Esophagus mucosa (tissue), 1 donor: ENCODE measurements at regions not wholly inside any gene's neighbourhood (a gene's known extent, or its start where the extent isn't known, plus 50 kb on each side); places are given as distances from the start of the nearest gene placed in this dataset.
A peak's percentile ranks its signal among the peaks of the same experiment; 100 is the strongest.
"Not testable (repeated sequence)": the region's sequence is repeated elsewhere in the genome, so short reads cannot be mapped to it uniquely, and the experiment has no call there.

Experiments
- ATAC-seq: fragments of 200-7000 bp; cut with Tn5 transposase; one replicate; pipeline ENCODE4 v1.9.1; 2020
- donor health status: DM: yes; HTN: yes; CAD: no.

- ATAC-seq = not testable (repeated sequence)
Measured at GRCh38 chr9:85792057-85792456, 50.3 kb upstream of the AGTPBP1 start.

DNA sequence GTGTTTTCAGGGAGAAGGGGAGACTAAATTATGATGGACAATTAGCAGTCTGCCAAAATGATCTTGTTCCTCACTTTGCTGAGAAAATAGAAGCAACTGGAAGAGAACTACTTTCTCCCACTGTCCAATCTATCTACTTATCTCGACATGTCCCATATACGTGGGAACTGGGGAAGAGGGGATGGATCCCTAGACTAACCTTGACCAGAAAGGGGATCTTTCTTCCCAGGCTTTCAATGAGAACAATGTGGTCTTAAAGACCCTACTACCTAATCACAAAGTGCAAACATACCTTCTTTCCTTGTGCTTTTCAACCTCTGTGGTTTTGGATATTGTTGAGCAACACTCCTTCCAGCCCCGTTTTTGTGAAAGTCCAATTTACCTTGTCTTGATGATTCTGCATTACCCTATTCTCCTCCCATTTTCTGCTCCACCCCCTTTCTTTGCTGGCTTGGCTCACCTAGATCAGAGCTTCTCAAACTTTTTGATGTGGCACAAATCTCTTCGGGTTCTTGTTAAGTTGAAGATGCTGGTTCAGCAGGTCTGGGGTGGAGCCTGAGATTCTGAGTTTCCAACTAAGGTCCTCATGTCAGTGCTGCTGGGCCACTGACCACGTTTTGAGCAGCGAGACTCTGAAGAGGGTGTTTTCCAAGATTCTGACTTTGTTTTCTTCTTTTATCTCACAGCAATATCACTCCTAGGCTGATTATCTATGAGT is 61.4 kb upstream of the AGTPBP1 start:
- not testable (repeated sequence) for ATAC-seq

DNA sequence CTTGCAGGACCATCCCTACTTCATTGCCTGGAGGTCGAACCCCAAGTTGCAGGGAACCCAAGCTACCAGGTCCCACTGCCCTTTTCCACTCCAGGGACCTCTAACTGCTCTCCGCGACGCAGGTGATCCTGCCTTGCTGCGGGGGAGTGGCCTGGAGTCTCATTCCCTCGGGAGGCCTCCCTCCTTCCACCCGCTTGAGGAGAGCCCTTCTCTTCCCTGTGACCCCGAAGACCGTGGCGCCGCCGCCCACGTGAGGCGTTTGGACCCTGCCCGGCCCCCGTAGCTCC is 63.0 kb upstream of the AGTPBP1 start:
- not testable (repeated sequence) for ATAC-seq

GRCh38 chr9:85805134-85806005 is 63.6 kb upstream of the AGTPBP1 start:
- peak; percentile 79 for ATAC-seq

DNA sequence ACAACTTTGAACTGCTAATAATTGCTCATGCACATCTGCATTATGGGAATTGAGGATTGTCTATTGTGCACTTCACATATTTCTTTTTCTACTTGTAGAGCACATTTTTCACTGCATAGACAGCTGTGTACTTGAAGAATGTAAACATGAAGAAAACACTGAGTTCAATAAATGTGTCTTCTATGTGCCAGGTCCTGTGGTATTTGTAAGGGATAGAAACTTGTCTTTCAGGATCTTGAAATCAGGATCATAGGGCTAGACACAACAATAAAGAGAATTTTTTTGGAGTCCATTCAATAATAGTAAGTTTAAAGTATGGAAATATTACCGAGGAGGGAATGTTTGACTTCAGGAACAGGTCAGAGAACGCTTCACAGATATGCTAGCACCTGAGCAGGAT is 66.6 kb upstream of the AGTPBP1 start:
- not testable (repeated sequence) for ATAC-seq

- not testable (repeated sequence) for ATAC-seq
Measured at GRCh38 chr9:85813388-85813787, 71.6 kb upstream of the AGTPBP1 start.

- ATAC-seq = not testable (repeated sequence)
Measured at GRCh38 chr9:85814800-85815199, 73.0 kb upstream of the AGTPBP1 start.

- ATAC-seq = peak; percentile 48
Measured at GRCh38 chr9:85818971-85819370, 77.2 kb upstream of the AGTPBP1 start.

GRCh38 chr9:85820598-85820997 is 78.8 kb upstream of the AGTPBP1 start:
- ATAC-seq = not testable (repeated sequence)

DNA sequence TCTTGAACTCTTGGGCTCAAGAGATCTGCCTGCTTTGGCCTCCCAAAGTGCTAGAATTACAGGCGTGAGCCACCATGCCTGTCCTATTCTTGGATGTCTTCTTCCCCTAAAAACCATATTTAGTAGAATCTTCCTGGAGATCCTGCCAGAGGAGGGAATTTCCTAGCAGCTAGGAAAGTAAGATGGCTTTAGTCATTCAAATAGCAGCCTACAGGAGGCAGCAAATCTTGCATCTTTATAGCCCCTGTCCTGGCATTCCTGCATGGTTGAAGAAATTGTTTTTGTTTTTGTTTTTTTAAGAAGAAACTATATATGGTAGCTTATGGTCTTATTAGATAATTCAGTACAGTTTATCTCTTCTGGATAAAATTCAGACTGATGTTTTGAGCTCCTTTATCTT is 83.2 kb upstream of the AGTPBP1 start:
- ATAC-seq = not testable (repeated sequence)

- ATAC-seq = not testable (repeated sequence)
Measured at GRCh38 chr9:85834591-85834990, 92.8 kb upstream of the AGTPBP1 start.

GRCh38 chr9:85843949-85844348 is 97.0 kb upstream of the NAA35 start:
- ATAC-seq = not testable (repeated sequence)

GRCh38 chr9:85847782-85848181 is 93.2 kb upstream of the NAA35 start:
- ATAC-seq = not testable (repeated sequence)

DNA sequence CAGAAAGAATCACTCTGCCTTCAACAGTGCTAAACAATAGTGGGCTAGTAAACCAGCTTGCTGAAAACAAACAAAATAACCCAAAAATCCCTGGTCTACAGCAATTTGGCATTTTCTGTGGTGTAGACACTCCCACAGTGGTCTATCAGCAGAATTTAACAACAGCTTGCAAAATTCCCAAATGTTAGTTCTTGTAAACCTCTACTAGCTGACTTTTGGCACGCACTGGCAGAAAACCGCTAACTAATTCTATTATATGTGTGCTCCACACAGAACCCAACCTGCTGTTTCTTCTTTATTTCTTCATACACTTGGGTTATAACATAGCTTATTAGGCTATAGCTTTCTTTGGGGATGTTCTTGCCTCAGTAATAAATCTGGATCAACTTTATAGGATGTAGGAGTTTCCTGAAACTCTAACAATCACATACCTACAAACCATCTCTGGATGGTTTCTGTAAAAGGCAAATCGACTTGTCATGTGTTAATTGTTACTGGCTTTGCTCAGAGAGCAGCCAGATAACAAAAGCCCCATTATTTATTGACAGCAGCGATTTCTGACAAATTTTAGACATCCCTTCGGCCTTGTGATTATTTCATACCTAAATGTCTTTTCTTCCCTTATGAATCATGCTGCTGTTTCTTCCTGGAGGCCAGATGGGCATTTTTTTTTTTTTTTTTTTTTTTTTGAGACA is 82.7 kb upstream of the NAA35 start:
- ATAC-seq = no peak

GRCh38 chr9:85859765-85860164 is 81.2 kb upstream of the NAA35 start:
- no peak for ATAC-seq

DNA sequence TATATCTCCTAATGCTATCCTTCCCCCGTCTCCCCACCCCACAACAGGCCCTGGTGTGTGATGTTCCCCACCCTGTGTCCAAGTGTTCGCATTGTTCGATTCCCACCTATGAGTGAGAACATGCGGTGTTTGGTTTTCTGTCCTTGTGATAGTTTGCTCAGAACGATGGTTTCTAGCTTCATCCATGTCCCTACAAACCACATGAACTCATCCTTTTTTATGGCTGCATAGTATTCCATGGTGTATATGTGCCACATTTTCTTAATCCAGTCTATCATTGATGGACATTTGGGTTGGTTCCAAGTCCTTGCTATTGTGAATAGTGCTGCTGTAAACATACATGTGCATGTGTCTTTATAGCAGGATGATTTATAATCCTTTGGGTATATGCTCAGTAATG is 79.1 kb upstream of the NAA35 start:
- not testable (repeated sequence) for ATAC-seq

DNA sequence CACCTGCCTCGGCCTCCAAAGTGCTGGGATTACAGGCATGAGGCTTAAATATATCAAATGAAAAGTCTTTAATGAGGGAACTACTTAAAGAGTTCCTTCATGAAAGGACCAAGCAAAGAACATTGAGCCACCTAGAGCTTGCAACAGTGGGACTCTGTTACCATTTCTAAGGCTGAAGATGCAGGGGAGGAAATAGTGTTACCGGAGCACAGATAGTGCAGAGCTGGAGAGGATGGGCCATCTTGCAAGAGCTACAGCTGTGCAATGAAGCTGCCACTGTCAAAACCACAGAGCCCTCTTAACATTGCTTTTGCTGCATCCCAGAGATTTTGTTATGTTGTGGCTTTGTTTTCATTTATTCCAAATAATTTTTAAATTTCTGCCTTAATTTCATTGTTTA is 77.1 kb upstream of the NAA35 start:
- no peak for ATAC-seq

DNA sequence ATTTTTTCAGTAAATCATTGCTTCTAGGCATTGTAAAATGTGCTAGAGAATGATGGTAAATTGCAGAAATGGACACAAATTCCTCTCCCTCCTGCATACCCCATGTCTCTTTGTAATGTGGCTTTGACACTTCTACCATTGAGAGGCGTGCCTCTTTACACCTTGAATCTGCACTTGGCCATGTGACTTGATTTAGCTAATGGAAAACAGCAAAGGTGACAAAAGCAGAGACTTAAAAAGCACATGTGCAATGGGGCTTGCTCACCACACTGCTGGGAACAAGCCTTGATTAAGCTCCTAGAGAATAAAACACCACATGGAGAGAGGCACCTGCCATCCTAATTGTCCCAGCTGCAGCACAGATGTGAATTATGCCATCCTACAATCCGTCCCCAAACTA is 69.9 kb upstream of the NAA35 start:
- ATAC-seq = no peak

- not testable (repeated sequence) for ATAC-seq
Measured at GRCh38 chr9:85871683-85872082, 69.3 kb upstream of the NAA35 start.

DNA sequence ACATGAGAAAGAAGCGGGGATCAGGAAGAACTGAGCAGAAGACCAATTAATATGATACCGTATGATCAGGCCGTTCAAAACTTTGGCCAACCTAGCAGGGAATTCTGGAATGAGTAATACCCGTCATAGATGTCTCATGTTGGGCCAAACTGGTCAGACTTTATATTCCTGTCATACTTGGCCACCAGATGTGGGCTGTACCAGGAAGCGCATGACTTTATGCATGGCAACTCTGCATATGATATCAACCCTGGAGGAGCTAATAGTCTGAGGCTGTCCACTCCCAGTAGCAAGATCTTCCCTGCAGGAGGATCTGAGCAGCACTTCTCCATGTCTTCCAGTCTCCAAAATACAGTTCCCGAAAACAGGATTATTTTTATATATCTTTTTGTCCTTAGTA is 68.5 kb upstream of the NAA35 start:
- ATAC-seq = peak; percentile 69

- no peak for ATAC-seq
Measured at GRCh38 chr9:85876628-85877027, 64.3 kb upstream of the NAA35 start.

GRCh38 chr9:85878872-85879597 is 61.9 kb upstream of the NAA35 start:
- not testable (repeated sequence) for ATAC-seq

DNA sequence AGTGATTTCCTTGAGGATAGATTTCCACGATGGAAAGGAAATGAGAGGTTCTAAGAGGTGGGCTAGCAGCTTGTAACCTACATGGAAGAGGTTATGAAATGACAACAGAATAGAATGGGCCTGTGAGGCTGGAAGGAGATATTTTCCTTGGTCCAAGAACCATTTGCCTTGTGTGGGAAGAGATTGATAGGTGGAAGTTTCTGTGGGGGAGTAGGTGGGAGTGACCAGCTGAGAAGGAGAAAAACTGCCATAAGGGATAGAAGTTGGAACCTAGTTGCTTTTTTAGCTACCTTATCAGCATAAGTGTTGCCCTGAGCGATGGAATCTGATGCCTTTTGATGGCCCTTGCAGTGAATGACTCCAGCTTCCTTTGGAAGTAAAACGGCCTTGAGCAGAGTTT is 60.4 kb upstream of the NAA35 start:
- ATAC-seq = not testable (repeated sequence)
